Hepatocyte (in vitro differentiated cells): ENCODE measurements at regions not wholly inside any gene's neighbourhood (a gene's known extent, or its start where the extent isn't known, plus 50 kb on each side); places are given as distances from the start of the nearest gene placed in this dataset.

Experiments
- DNase-seq: peaks from one replicate; pipeline ENCODE4 v3.0.0-alpha.2; 2016; ENCODE audit warnings: low spot score
- H2AFZ ChIP-seq: fragments of 200-600 bp; sonication (generic); 2 replicates; pipeline ENCODE4 v1.6.0; 2016; ENCODE audit warnings: antibody characterized with exemption, mild to moderate bottlenecking
- H3K27ac ChIP-seq: fragments of 200-600 bp; sonication (generic); 2 replicates; pipeline ENCODE4 v1.5.1; 2016; ENCODE audit warnings: mild to moderate bottlenecking
- H3K27me3 ChIP-seq: fragments of 200-600 bp; sonication (generic); 2 replicates; pipeline ENCODE4 v1.6.1; 2016
- H3K36me3 ChIP-seq: fragments of 200-600 bp; sonication (generic); replicated peaks from 2 replicates; pipeline ENCODE4 v1.5.1; 2016; ENCODE audit warnings: low read depth; ENCODE audit not compliant: insufficient read depth
- H3K4me1 ChIP-seq: fragments of 200-600 bp; sonication (generic); 2 replicates; pipeline ENCODE4 v1.5.1; 2016; ENCODE audit warnings: mild to moderate bottlenecking, moderate library complexity; ENCODE audit not compliant: insufficient read depth
- H3K4me2 ChIP-seq: fragments of 200-600 bp; sonication (generic); 2 replicates; pipeline ENCODE4 v1.6.0; 2016
- H3K4me3 ChIP-seq: fragments of 200-600 bp; sonication (generic); 2 replicates; pipeline ENCODE4 v1.5.1; 2016; ENCODE audit warnings: mild to moderate bottlenecking
- H3K79me2 ChIP-seq: fragments of 200-600 bp; sonication (generic); 2 replicates; pipeline ENCODE4 v1.6.0; 2017; ENCODE audit warnings: mild to moderate bottlenecking
- H3K9me2 ChIP-seq: fragments of 200-600 bp; sonication (generic); replicated peaks from 2 replicates; pipeline ENCODE4 v1.6.0; 2017; ENCODE audit warnings: mild to moderate bottlenecking; ENCODE audit not compliant: insufficient read depth
- H3K9me3 ChIP-seq: fragments of 200-600 bp; sonication (generic); 2 replicates; pipeline ENCODE4 v1.5.1; 2016; ENCODE audit warnings: low read depth, mild to moderate bottlenecking
- H4K20me1 ChIP-seq: fragments of 200-600 bp; sonication (generic); 2 replicates; pipeline ENCODE4 v1.6.0; 2016; ENCODE audit warnings: mild to moderate bottlenecking; ENCODE audit not compliant: insufficient read depth, poor library complexity, severe bottlenecking
- EZH2 ChIP-seq: fragments of 200-600 bp; sonication (generic); IDR thresholded peaks from 2 replicates; pipeline ENCODE4 v1.6.1; 2016; ENCODE audit warnings: antibody characterized with exemption, mild to moderate bottlenecking, borderline replicate concordance
- EZH2phosphoT487 ChIP-seq: fragments of 200-600 bp; sonication (generic); IDR thresholded peaks from one replicate; pipeline ENCODE4 v1.6.1; 2018; ENCODE audit warnings: antibody characterized with exemption, mild to moderate bottlenecking, low read depth, moderate library complexity; ENCODE audit not compliant: unreplicated experiment, severe bottlenecking
- WGBS: methylation state at CpG from one replicate; pipeline ENCODE4 v1.1.6; 2016; ENCODE audit warnings: low lambda C conversion rate; ENCODE audit errors: missing lambda C conversion rate; 5-methylcytosine and 5-hydroxymethylcytosine counted together
- TF ChIP-seq, protein P1 (sequence below): fragments of 200-600 bp; sonication (generic); IDR thresholded peaks from 2 replicates; pipeline ENCODE4 v1.5.1; 2016; ENCODE audit warnings: antibody characterized with exemption, mild to moderate bottlenecking; ENCODE audit not compliant: poor library complexity

GRCh38 chr3:148428862-148429605, 268.7 kb upstream of the AGTR1 start:
- 84% methylated on average over 3 of the region's 3 CpGs for WGBS

GRCh38 chr3:148433665-148434064, 264.0 kb upstream of the AGTR1 start:
- Histone ChIP-seq H3K9me3 (no peaks in the 10 kb centered on the region), H3K4me3 (no peak overlapping the region), H3K4me2 (no peak overlapping the region), H3K9me2 (no peaks in the 10 kb centered on the region), H2AFZ (no peak overlapping the region), H3K4me1 (no peaks in the 10 kb centered on the region), H3K27ac (no peak overlapping the region), H3K79me2 (no peaks in the 10 kb centered on the region), H3K27me3 (no peaks in the 10 kb centered on the region), H4K20me1 (no peaks in the 10 kb centered on the region), H3K36me3 (no peaks in the 10 kb centered on the region)
- no peak for DNase-seq
- TF ChIP-seq, protein P1, sequence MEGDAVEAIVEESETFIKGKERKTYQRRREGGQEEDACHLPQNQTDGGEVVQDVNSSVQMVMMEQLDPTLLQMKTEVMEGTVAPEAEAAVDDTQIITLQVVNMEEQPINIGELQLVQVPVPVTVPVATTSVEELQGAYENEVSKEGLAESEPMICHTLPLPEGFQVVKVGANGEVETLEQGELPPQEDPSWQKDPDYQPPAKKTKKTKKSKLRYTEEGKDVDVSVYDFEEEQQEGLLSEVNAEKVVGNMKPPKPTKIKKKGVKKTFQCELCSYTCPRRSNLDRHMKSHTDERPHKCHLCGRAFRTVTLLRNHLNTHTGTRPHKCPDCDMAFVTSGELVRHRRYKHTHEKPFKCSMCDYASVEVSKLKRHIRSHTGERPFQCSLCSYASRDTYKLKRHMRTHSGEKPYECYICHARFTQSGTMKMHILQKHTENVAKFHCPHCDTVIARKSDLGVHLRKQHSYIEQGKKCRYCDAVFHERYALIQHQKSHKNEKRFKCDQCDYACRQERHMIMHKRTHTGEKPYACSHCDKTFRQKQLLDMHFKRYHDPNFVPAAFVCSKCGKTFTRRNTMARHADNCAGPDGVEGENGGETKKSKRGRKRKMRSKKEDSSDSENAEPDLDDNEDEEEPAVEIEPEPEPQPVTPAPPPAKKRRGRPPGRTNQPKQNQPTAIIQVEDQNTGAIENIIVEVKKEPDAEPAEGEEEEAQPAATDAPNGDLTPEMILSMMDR = no peak
- TF ChIP-seq EZH2phosphoT487 (no peak), EZH2 (no peak)
- WGBS = 53% methylated on average over 2 of the region's 2 CpGs

More at GRCh38 chr3:148428862-148429605, 268.7 kb upstream of the AGTR1 start:
- no peaks in the 10 kb centered on the region for H3K4me1 ChIP-seq
- no peak overlapping the region for H3K4me2 ChIP-seq
- no peak for DNase-seq
- H3K9me3 ChIP-seq = no peaks in the 10 kb centered on the region
- H3K79me2 ChIP-seq = no peaks in the 10 kb centered on the region
- H4K20me1 ChIP-seq = no peaks in the 10 kb centered on the region
- H3K27ac ChIP-seq = no peak overlapping the region
- no peak for TF ChIP-seq EZH2phosphoT487
- TF ChIP-seq, protein P1 = no peak
- no peak for TF ChIP-seq EZH2
- H3K9me2 ChIP-seq = no peaks in the 10 kb centered on the region
- no peak overlapping the region for H3K4me3 ChIP-seq
- H3K27me3 ChIP-seq = no peaks in the 10 kb centered on the region
- no peaks in the 10 kb centered on the region for H3K36me3 ChIP-seq
- H2AFZ ChIP-seq = no peak overlapping the region

DNA sequence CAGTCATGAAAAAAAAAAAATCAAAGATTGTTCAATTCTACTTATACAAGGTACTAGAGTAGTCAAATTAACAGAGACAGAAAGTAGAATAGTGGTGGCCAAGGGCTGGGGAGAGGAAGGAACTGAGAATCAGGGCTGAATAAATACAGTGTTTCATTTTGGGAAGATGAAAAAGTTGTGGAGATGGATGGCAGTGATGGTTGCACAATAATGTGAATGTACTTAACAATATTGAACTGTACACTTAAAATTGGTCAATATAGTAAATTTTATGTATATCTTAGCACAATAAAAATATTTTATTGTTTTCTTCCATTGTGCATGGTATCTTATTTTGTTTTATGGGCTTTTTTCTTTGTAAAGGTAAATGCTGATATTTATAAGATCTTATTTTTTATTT, 262.2 kb upstream of the AGTR1 start:
- Histone ChIP-seq H2AFZ (no peak overlapping the region), H3K4me3 (no peak overlapping the region), H3K36me3 (no peaks in the 10 kb centered on the region), H3K9me2 (no peaks in the 10 kb centered on the region), H3K4me1 (no peaks in the 10 kb centered on the region), H3K79me2 (no peaks in the 10 kb centered on the region), H4K20me1 (no peaks in the 10 kb centered on the region), H3K9me3 (no peaks in the 10 kb centered on the region), H3K4me2 (no peak overlapping the region), H3K27me3 (no peaks in the 10 kb centered on the region), H3K27ac (no peak overlapping the region)
- TF ChIP-seq, protein P1 = no peak
- TF ChIP-seq EZH2 (no peak), EZH2phosphoT487 (no peak)
- DNase-seq = no peak
